ENCODE measurements at regions not wholly inside any gene's neighbourhood (a gene's known extent, or its start where the extent isn't known, plus 50 kb on each side); places are given as distances from the start of the nearest gene placed in this dataset.

DNA sequence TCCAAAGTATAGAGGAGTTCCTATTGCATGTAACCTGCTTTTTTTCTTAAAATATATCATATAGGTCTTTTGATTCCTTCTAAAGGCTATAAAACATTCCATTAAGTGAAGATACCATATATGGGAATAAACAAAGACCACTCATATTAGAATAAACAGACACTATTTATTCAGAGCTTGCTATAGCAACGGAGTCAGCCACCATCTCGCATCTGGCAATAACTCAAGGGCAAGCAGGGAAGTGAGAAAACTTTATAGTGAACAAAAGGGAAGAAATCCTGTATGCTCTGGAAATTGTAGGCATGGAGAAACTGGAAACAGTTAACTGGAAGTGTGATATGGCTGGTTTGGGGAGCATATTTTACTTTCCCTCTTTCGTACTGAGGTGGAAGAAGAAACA is 301.9 kb downstream of the PTH2R start:
- TF ChIP-seq CTCF (conservative IDR thresholded peaks at IDR 0.05 in 1 of 2, IDR thresholded peaks at IDR 0.05 in 1 of 2; ENCODE audit: low read depth in 1 of 2, low read length in 2 of 2) (no peak), EZH2 (IDR thresholded peaks at IDR 0.05; ENCODE audit: low read length, missing control alignments) (no peak)
